Choroid plexus epithelial cell (primary cell): ENCODE measurements at regions not wholly inside any gene's neighbourhood (a gene's known extent, or its start where the extent isn't known, plus 50 kb on each side); places are given as distances from the start of the nearest gene placed in this dataset.

ENCODE experiments used
- DNase-seq: peaks from one replicate; pipeline ENCODE4 v3.0.0-alpha.2; 2010; ENCODE audit warnings: low read depth
- H3K4me3 ChIP-seq: 2 replicates; pipeline ENCODE4 v1.5.1; 2011; ENCODE audit warnings: low read depth, mild to moderate bottlenecking, control low read depth, low read length, moderate library complexity
- TF ChIP-seq, protein P1 (sequence below): conservative IDR thresholded peaks from 2 replicates; pipeline ENCODE4 v1.5.1; 2011; ENCODE audit warnings: low read depth, mild to moderate bottlenecking, control low read depth, inconsistent platforms, low read length, moderate library complexity

DNA sequence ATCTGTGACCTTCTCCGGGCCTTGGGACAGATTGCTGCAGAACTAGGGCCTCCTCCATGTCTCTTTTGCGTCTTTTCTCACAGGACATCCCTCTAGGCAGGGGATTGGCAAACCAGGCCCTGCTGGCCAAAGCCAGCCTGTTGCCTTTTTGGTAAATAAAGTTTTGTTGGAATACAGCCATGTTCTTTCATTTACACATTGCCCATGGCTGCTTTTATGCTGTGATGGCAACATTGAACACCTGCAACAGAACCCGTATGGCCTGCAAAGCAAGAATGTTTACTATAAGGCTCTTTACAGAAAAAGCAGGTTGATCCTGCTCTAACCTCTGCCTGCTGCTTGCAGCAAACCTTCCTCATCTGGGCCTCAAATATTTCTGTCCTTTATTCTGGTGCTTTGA is 56.8 kb upstream of the B3GAT1 start:
- DNase-seq = no peak
- TF ChIP-seq, protein P1, sequence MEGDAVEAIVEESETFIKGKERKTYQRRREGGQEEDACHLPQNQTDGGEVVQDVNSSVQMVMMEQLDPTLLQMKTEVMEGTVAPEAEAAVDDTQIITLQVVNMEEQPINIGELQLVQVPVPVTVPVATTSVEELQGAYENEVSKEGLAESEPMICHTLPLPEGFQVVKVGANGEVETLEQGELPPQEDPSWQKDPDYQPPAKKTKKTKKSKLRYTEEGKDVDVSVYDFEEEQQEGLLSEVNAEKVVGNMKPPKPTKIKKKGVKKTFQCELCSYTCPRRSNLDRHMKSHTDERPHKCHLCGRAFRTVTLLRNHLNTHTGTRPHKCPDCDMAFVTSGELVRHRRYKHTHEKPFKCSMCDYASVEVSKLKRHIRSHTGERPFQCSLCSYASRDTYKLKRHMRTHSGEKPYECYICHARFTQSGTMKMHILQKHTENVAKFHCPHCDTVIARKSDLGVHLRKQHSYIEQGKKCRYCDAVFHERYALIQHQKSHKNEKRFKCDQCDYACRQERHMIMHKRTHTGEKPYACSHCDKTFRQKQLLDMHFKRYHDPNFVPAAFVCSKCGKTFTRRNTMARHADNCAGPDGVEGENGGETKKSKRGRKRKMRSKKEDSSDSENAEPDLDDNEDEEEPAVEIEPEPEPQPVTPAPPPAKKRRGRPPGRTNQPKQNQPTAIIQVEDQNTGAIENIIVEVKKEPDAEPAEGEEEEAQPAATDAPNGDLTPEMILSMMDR = no peak
- H3K4me3 ChIP-seq = no peak overlapping the region

DNA sequence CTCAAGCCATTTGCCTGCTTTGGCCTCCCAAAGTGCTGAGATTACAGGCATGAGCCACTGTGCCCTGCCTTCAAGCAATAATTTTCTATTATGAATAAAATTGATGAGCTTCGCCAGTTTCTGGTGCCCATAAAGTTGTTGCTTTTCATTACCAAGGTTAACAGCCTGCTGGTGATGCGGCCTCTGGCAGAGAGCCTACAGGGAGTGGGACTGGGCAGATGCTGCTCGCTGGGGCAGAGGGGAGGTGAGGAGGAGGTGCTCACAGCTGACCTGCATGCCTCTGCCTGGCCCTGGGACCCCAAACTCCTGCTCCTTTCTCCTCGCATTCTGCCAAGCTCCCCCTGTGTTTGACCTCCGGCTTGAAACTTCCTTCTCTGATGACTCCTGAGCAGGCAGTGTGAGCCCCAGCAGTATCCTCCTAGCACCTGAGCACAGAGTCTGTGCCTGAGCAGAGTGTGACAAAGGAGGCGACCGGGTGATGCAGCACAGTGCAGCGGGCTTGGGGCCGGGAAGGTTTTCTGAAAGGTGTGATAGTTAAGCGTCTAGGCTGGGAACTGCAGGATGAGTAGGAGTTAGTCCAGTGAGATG is 56.1 kb upstream of the B3GAT1 start:
- no peak overlapping the region for H3K4me3 ChIP-seq
- TF ChIP-seq, protein P1 = no peak
- DNase-seq = no peak

DNA sequence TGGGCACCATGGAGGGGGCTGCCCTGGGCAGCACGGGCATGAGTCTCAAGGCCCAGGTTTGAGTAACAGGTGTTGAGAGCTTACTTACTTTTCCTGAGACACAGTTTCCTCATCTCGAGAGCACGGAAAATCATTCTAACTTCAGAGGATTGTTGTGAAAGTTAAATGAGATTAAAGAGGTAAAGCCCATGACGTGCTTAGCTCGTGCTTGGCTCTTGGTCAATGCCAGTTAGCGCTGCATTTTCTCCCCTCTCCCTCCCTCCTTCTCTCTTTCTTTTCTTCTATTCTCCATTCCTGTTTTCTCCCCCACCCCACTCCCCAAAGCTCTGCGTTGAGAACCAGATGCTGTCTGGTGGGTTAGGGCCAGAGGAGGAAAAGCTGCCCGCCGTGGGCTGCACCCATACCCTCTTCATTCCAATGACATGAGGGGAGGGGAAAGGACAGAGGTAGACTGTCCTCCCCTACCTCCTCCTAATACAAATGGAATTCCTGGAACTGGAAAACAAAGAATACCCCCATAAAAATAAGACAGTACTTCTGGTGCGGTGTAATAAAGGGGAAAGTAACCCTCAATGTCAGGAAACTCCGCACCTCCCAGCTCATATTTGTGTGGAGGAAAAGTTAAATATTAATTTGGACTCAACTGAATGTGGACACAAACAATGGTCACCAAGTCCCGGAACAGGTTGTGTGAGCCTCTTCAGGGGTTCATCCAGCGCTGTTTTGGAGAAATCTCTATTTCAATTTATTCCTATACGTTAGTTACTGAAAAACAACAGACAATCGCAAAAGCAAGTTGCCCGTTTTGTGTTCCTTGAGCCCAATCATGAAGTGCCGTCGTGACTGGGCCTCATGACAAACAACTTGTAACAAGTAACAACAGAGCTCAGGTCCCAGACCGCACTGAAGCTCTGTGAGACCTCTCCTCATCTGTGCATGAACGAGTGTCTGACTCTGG is 54.8 kb upstream of the B3GAT1 start:
- no peak for DNase-seq
- TF ChIP-seq, protein P1 = no peak
- no peak overlapping the region for H3K4me3 ChIP-seq

DNA sequence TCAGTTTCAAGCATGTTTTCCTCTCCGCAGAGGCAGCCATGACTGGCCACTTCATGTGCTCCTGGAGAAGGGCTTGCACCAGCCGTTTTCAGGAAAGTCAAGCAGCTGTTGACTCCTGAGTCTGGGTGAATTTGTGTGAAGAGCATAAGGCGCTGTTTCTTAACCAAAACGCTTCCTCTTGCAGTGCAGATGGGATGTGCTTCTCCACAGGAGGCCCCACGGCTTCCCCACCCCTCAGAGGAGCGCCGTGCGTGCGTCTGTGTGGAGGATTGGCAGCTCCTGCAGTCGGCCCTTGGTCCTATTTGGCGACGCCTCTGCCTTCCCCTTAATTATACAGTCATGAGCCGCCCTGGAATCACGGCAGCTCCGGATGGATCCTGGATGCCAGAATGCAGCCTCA is 54.1 kb upstream of the B3GAT1 start:
- no peak for DNase-seq
- H3K4me3 ChIP-seq = no peak overlapping the region
- TF ChIP-seq, protein P1 = no peak

DNA sequence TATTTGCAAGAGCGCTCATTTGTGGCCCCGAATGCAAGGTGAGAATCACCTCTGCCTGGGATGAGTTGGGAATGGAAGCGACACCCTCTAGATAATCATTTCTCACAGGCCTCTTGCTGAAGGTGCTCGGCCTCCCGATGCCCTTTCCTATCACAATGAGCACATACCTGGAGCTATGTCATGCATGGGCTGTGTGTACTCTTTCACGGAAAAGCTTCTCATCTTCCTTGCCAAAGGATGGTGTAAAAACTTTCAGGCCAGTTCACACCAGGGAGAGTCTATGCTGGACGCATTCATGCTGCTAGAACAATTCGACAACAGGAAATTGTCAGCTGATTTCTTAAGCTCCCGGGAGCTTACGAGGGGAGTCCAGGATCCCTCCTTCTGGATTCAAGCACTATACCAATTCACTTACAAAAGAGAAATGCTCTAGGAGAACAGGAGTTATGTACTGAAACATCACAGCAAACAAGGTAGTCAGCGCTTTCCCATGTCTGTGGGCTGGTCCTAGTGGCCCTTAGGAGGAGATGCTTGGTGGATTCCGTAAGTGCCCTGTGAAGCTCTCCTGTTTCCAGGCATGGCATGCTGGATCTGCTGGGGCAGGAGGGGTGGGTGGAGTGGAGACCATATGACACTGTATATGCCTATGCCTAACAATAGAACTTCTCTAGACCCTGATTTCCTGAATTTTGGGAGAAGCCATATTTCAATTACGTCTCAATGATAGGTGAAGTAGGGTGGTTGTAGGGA is 53.1 kb upstream of the B3GAT1 start:
- TF ChIP-seq, protein P1 = no peak
- H3K4me3 ChIP-seq = no peak overlapping the region
- no peak for DNase-seq

DNA sequence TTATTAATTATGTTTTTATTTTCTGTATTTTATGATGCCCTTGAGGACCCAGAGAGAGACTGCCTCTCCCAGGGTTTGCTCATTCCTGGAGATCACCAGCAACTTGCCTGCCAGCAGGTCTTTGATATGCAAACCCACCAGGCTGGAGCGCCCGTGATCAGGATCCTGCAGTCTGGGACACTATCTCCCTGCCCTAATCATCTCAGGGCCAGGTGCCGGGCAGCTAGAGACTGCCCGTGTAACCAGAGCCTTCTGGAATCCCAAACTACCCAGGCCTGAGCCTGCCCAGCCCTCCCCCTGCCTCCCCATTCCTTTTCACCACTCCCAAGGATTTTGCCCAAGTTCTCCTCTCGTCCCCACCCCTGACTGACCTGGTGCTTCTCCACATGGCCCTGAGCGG is 52.2 kb upstream of the B3GAT1 start:
- TF ChIP-seq, protein P1 = no peak
- no peak for DNase-seq

More for the DNA sequence above, 52.2 kb upstream of the B3GAT1 start:
- no peak overlapping the region for H3K4me3 ChIP-seq
